AG10803 (cell line): ENCODE measurements at regions not wholly inside any gene's neighbourhood (a gene's known extent, or its start where the extent isn't known, plus 50 kb on each side); places are given as distances from the start of the nearest gene placed in this dataset.

ENCODE experiments used
- DNase-seq: peaks from one replicate; pipeline ENCODE4 v3.0.0; 2010; ENCODE audit warnings: low read depth
- H3K4me3 ChIP-seq: 2 replicates; pipeline ENCODE4 v1.5.1; 2011; ENCODE audit warnings: mild to moderate bottlenecking, low read length, control low read depth
- TF ChIP-seq, protein P1 (sequence below): conservative IDR thresholded peaks from 2 replicates; pipeline ENCODE4 v1.5.1; 2011; ENCODE audit warnings: mild to moderate bottlenecking, low read length, control low read depth, inconsistent platforms

DNA sequence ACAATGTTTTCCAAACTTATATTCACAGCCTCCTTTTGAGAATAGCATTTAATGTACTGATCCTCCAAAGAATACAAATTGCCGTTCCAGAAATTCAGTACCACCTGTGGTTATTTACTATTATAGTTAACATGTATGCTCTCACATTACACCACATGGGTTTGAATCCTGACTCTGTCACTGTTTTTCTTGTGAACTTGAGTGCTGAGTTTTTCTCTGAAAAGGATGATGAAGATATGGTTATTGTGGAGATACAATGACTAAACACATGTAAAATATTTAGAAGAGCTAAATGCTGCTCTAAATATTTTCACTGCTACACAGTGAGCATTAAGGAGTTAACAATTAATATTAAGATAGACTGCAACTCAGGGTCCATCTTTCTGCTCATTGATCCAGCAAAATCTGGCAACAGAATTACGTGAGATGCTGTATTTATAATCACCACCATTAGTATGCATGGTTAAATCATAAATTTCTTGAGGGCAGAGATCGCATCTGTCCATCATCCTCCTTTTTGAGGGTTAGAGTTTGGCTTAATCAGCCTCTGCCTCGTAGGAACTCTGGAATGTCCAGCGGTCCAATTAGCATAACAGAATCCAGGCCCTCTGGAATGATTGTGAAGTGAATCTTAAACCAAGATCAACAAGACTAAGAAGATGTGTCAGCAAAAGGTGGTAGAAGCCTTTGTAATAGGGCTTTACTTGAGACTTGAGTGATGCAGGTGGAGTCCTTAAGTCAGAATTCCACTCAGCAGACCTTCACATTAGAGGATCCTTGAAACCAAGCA lies 152.8 kb downstream of the MACC1 start:
- DNase-seq: peak; percentile 72
- TF ChIP-seq, protein P1, sequence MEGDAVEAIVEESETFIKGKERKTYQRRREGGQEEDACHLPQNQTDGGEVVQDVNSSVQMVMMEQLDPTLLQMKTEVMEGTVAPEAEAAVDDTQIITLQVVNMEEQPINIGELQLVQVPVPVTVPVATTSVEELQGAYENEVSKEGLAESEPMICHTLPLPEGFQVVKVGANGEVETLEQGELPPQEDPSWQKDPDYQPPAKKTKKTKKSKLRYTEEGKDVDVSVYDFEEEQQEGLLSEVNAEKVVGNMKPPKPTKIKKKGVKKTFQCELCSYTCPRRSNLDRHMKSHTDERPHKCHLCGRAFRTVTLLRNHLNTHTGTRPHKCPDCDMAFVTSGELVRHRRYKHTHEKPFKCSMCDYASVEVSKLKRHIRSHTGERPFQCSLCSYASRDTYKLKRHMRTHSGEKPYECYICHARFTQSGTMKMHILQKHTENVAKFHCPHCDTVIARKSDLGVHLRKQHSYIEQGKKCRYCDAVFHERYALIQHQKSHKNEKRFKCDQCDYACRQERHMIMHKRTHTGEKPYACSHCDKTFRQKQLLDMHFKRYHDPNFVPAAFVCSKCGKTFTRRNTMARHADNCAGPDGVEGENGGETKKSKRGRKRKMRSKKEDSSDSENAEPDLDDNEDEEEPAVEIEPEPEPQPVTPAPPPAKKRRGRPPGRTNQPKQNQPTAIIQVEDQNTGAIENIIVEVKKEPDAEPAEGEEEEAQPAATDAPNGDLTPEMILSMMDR: no peak

DNA sequence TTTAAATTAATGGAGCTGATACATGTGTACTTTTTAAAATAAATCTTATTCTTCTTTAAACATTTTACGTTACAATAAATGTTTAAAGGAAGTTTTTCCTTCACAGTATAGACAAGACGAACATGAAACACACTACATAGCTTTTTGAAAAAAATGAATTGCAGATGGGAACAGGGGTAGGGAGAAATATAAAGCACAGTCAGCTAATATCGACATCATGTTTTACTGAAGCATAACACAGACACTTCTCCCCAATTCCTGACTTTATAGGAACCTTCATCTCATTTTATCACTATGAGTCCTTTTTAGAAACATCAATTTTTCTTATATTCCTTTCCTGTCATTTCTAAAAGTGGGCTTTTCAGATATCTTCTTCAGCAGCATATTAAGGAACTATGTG lies 153.5 kb downstream of the MACC1 start:
- TF ChIP-seq, protein P1: no peak
- H3K4me3 ChIP-seq: no peak overlapping the region
- DNase-seq: no peak

More for the DNA sequence above, 152.8 kb downstream of the MACC1 start:
- no peak overlapping the region for H3K4me3 ChIP-seq

DNA sequence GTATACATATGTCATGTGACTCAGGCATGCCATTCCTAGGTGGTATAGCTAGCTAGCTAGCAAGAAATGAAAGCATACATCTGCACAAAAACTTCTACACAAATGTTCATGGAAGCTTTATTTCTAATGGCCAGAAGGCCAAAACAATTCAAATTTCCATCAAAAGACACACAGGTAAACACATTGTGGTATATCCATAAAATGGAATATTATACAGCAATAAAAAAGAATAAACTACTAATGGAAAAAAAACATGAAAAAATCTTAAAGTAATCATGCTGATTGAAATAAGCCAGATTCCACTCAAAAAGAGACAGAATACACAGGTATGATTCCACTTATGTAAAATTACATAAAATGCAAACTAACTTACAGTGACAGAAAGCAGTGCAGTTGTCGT lies 154.3 kb downstream of the MACC1 start:
- no peak overlapping the region for H3K4me3 ChIP-seq

DNA sequence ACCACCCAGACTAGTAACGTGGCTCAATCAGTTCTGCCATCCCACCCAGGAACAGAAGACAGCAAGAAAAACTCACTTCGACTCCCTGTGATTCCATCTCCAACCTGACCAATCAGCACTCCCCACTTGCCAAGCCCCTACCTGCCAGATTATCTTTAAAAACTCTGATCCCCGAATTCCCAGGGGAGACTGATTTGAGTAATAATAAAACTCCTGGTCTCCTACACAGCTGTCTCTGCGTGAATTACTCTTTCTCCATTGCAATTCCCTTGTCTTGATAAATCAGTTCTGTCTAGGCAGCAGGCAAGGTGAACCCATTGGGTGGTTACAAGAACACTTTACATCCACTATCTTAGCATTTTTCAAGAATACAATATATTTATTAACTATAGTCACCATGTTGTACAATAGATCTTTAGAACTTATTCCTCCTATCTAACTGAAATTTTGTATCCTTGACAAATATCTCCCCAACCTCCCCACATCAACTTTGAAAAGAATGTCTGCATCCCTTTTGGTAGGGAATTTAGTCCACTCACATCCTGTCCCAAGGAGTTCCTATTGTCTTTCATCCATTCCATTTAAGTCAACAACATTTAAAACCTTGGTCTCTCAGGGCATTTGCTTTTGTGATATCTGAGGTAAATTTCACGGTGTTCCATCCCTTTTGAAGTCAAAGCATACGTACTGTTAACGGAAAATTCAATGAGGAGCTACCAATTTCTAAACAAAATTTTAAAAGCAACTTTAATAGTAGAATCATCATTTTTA lies 163.7 kb downstream of the MACC1 start:
- TF ChIP-seq, protein P1: no peak
- no peak for DNase-seq
- no peak overlapping the region for H3K4me3 ChIP-seq

More for the DNA sequence above, 154.3 kb downstream of the MACC1 start:
- TF ChIP-seq, protein P1: no peak
- DNase-seq: no peak

DNA sequence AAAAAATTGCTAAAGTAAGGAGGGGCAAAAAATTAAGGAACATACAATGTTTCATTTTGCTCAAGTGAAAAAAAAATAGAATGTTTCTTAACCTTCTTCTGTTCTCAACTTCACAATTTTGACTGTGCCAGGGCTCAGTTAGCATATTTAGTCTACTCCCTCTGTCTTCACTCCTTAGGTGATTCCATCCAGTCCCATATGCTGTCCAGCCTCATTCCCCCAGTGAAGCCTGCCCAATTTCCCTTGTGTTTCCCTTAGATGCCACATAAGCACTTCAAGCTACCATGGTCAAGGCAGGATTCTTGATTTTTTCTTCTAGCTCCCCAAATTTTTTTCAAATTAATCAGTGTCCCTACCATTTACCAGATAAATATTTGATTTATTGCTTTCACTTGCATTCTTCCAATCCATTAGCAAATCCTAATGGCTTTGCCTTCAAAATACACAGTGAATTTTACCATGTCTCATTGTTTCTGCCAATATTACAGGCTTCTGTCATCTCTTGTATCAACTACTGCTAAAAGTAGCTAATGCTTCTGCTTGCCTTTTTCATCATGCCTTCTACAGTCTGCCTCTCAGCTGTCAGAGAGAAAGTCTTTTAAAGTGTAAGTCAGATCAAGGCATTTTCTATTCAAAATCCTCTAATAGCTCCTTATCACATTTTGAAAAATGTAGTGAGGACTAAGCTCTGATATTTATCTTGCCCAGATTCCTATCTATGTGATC lies 166.8 kb downstream of the MACC1 start:
- TF ChIP-seq, protein P1: no peak
- DNase-seq: no peak

DNA sequence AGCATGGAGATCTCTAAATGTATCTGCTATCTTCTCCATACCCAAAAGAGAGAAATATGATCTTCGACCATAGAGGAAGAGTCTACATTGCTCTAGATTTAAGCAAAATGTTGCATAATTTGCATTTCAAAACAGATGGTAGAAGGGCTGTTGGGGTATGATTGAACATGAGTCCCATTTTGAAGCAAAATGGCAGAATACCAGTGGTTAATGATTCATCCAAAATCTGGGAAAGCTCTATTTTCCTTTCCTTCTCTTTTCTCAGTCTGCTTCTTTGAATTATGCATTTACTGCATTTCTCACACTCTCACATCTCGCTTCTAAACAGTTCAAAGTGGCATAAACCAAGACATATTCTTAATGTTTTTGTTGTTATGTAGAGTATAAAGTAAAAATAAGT lies 178.5 kb downstream of the MACC1 start:
- DNase-seq: peak; percentile 37
- no peak overlapping the region for H3K4me3 ChIP-seq
- TF ChIP-seq, protein P1: no peak

More for the DNA sequence above, 166.8 kb downstream of the MACC1 start:
- H3K4me3 ChIP-seq: no peak overlapping the region
